OCI-LY7 (cell line): ENCODE measurements at regions not wholly inside any gene's neighbourhood (a gene's known extent, or its start where the extent isn't known, plus 50 kb on each side); places are given as distances from the start of the nearest gene placed in this dataset.

Experiments used
- EZH2phosphoT487 ChIP-seq: fragments of 200-600 bp; sonication (generic); IDR thresholded peaks from 2 replicates; pipeline ENCODE4 v1.6.1; 2018; ENCODE audit warnings: low read depth, borderline replicate concordance, mild to moderate bottlenecking, mixed run types, antibody characterized with exemption, low read length, moderate library complexity, mixed read lengths
- TF ChIP-seq, protein P1 (sequence below): fragments of 200-600 bp; sonication (generic); conservative IDR thresholded peaks from 2 replicates; pipeline ENCODE4 v1.5.1; 2014; ENCODE audit warnings: mild to moderate bottlenecking, antibody characterized with exemption, low read length, moderate library complexity, mixed read lengths

DNA sequence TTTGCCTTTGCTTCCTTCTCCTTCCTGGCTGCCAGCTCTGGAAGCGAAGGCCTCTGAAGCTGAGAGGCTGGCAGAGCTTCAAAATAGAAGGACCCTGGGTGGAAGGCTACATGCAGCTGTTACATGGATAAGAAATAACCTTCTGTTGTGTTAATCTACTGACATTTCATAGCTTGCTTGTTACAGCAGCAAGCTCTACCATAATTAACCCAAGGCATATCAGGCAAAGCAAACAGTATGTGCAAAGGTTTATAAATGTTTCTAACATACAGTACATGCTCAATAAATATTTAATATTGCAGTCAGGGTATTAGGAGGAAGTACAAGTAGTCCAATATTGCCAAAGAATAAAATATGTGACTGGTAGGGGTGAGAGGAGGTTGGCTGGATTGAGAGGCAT, 55.6 kb upstream of the MKLN1 start:
- TF ChIP-seq, protein P1, sequence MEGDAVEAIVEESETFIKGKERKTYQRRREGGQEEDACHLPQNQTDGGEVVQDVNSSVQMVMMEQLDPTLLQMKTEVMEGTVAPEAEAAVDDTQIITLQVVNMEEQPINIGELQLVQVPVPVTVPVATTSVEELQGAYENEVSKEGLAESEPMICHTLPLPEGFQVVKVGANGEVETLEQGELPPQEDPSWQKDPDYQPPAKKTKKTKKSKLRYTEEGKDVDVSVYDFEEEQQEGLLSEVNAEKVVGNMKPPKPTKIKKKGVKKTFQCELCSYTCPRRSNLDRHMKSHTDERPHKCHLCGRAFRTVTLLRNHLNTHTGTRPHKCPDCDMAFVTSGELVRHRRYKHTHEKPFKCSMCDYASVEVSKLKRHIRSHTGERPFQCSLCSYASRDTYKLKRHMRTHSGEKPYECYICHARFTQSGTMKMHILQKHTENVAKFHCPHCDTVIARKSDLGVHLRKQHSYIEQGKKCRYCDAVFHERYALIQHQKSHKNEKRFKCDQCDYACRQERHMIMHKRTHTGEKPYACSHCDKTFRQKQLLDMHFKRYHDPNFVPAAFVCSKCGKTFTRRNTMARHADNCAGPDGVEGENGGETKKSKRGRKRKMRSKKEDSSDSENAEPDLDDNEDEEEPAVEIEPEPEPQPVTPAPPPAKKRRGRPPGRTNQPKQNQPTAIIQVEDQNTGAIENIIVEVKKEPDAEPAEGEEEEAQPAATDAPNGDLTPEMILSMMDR, result no peak
- no peak for TF ChIP-seq EZH2phosphoT487
